Adrenal gland (tissue), 5 donors: ENCODE measurements at regions not wholly inside any gene's neighbourhood (a gene's known extent, or its start where the extent isn't known, plus 50 kb on each side); places are given as distances from the start of the nearest gene placed in this dataset.

ENCODE experiments used
- CTCF ChIP-seq, 6 experiments: fragments of 450-650 bp in 4 of 6; fragments of 200-600 bp in 2 of 6; sonication (generic) in 1 of 6; IDR thresholded peaks; 1 replicate in 5 of 6; 2 replicates in 1 of 6; pipeline versions ENCODE4 v1.5.1 to v1.8.0; 2016 to 2021; ENCODE audit warnings: antibody characterized with exemption in 6 of 6, mild to moderate bottlenecking in 2 of 6, moderate library complexity in 1 of 6
- POLR2A ChIP-seq, 2 donors: fragments of 450-650 bp; IDR thresholded peaks; one replicate each; pipeline ENCODE4 v1.6.1; 2017; ENCODE audit warnings: antibody characterized with exemption in 2 of 2, mild to moderate bottlenecking in 2 of 2, moderate library complexity in 1 of 2
- donor health status: DM: no; HTN: no; CAD: no.

- no peak for TF ChIP-seq POLR2A (IDR thresholded peaks at IDR 0.05)
- TF ChIP-seq CTCF (IDR thresholded peaks at IDR 0.05), result no peak
Measured at GRCh38 chr1:221396526-221396925, 345.4 kb downstream of the DUSP10 start.
